OCI-LY7 (cell line): ENCODE measurements at regions not wholly inside any gene's neighbourhood (a gene's known extent, or its start where the extent isn't known, plus 50 kb on each side); places are given as distances from the start of the nearest gene placed in this dataset.

Source experiments
- CTCF ChIP-seq: fragments of 200-600 bp; sonication (generic); conservative IDR thresholded peaks from 2 replicates; pipeline ENCODE4 v1.5.1; 2014; ENCODE audit warnings: mild to moderate bottlenecking, antibody characterized with exemption, low read length, moderate library complexity, mixed read lengths
- EZH2phosphoT487 ChIP-seq: fragments of 200-600 bp; sonication (generic); IDR thresholded peaks from 2 replicates; pipeline ENCODE4 v1.6.1; 2018; ENCODE audit warnings: low read depth, borderline replicate concordance, mild to moderate bottlenecking, mixed run types, antibody characterized with exemption, low read length, moderate library complexity, mixed read lengths

- TF ChIP-seq CTCF (no peak), EZH2phosphoT487 (no peak)
These were observed 110.1 kb downstream of the ZNF326 start for GRCh38 chr1:90104941-90105538.
